T47D (cell line): ENCODE measurements at regions not wholly inside any gene's neighbourhood (a gene's known extent, or its start where the extent isn't known, plus 50 kb on each side); places are given as distances from the start of the nearest gene placed in this dataset.

Experiments used
- DNase-seq, 2 experiments: peaks; one replicate each; pipeline versions ENCODE4 v3.0.0 to v3.0.0-alpha.2; 2011 to 2012; ENCODE audit warnings: low read depth in 1 of 2, low spot score in 1 of 2
- JUND ChIP-seq: IDR thresholded peaks from 2 replicates; pipeline ENCODE4 v1.6.1; 2012; ENCODE audit warnings: low read depth
- in situ Hi-C: cut with HindIII; loops from 2 replicates; pipeline ENCODE4 v1.10.0; 2016; ENCODE audit warnings: low sequenced_read_pairs, low pct_unique_long_range_greater_than_20kb

DNA sequence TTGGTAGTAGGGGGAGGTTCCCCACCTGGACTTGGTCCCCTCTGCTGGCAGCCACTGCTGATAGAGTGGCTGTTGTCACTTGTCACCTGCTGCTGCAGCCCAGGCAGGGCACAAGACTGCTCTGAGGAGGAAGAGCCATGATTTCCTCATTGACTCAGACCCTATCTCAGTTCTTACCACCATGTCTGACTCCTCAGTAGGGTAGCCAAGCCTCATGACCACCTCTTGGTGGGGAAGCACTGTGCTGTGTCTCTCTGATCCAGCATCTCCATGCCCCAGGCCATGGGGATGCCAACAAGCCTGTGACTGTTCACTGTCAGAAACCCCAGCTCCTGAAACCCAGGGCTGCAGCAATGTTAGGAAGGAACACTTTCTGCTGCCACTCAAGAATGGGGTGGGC lies 173.0 kb downstream of the WSCD1 start:
- in situ Hi-C loops = no loop called here
- no peak for TF ChIP-seq JUND
- DNase-seq = no peak

DNA sequence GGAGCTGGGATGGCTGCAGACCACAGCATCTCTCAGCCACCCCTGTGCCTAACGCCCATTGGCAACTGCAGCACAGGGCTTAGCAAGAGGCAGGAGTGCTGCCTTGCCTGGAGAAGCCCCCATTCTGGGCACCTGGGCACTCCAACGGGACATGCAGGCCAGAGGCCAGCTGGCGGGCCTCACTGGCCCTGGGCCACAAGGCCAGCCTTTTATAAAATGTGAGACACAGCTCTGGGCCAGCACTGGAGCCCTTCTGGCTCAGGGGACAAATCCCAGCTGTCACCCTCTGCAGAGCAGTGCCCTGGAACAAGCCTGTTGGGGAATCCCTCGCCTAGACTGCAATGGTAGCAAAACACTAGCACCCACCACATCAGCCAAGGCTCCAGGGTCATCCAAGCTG lies 171.8 kb downstream of the WSCD1 start:
- in situ Hi-C loops = no loop called here
- no peak for TF ChIP-seq JUND
- no peak for DNase-seq

DNA sequence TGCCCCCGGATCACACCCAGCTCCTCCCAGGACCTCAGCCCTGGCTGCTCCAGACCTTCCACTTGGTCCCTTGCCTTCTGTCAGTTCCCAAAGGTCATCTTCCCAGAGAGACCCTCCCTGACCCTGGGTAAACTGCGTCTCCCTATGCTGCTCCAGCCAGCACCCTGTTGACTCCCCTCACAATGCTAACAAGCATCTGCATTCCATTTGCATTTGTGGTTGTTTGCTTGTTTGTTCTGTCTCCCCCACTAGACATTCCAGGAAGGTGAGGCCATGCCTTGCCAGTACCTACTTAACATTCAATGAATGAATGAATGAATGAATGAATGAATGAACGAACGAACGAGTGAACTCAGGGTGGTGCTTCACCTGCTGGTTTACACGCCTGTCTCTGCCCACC lies 171.2 kb downstream of the WSCD1 start:
- no peak for TF ChIP-seq JUND
- DNase-seq = peak in 1 of 2 experiments; percentile 8
- in situ Hi-C loops = no loop called here

DNA sequence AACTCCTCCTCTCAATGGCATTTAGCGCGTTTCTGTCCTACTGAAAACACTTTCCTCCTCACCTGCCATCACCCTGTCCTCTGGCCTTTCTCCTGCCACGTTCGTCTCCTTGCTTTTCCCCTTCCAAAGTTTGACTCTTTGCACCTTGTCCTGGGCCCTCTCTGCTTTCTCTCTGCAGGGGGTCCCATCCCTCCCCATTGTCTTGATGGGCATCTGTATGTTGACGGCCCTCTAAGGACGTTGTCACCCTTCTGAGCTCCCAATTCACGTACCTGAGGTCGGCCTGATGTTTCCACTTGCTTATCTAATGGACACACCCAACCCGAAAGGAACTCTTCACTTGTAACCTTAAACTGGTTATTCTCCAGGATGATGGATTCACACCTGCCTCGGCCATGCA lies 170.4 kb downstream of the WSCD1 start:
- TF ChIP-seq JUND = no peak
- no peak for DNase-seq
- in situ Hi-C loops = no loop called here

DNA sequence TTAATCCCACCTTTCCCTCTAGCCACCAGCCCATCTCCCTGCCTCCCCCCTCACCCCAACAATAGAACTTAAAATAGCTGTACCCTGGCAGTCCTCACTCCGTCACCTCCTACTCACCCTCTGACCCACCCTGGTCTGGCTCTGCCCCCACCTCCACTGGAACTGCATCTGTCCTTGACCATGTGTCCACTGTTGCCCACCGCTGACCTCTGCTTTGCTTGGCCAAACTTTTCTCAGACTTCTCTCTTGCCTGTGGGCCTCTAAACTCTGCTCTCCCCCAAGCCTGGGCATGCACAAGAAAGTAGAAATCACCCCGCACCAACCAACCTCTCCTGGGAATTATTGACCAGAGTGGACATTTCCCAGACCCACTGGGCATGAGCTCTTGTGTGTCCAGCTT lies 169.8 kb downstream of the WSCD1 start:
- no peak for DNase-seq
- no peak for TF ChIP-seq JUND
- in situ Hi-C loops = no loop called here

DNA sequence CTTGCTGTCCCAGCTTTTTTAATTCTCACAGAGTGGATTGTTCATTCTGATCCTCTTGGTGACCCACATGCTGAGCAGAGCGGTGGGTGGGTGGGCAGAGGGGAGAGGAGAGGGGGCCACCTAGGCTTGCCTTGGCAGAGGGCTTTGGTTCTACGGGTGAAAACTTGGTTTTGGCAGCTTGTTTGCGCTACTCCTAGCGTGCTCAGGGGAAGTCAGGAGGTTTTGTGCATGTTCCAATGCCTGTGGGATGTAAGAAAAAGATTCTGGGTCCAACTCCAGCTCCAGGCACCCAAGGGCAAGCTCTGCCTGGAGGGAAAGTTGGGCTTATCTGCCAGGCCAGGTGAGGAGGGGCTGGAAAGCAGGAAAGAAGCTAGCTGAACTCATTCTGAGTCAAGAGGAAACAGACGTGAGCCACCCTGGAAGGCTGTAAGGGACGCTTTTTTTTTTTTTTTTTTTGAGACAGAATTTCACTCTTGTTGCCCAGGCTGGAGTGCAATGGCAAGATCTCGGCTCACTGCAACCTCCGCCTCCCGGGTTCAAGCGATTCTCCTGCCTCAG lies 169.1 kb downstream of the WSCD1 start:
- DNase-seq = no peak
- in situ Hi-C loops = no loop called here
- no peak for TF ChIP-seq JUND

DNA sequence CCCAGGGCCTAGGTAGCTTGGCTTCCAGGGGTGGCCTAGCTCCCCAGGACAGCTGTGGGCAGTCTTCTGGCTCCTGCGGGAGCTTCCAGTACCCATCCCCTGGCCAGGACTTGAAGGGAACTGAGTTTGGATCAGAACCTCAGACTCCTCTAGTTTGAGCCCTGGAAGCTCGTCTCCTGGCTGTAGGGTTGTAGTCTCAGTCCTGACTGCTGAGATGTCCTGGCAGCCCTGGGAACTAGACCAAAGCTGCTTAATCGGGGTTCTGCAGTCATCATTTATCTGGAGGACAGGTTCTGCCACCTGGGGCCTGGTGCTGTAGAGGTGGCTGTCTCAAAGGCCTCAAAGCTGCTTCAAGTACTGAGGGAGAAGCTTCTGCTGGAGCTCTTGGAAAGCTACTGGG lies 163.7 kb downstream of the WSCD1 start:
- no peak for TF ChIP-seq JUND
- in situ Hi-C loops = no loop called here
- no peak for DNase-seq

DNA sequence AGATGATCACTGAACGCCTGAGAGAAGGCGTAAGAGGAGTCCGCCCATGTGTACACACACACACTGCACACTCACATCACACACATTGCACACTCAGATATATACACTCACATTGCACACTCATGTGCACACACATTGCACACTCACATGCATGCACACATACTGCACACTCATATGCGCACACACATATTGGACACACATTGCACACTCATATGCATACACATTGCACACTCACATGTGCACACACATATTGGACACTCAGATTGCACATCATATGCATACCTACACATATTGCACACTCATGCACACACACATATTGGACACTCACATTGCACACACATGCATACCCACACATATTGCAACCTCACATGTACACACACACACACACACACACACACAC lies 163.2 kb downstream of the WSCD1 start:
- no peak for DNase-seq
- in situ Hi-C loops = no loop called here
- no peak for TF ChIP-seq JUND

DNA sequence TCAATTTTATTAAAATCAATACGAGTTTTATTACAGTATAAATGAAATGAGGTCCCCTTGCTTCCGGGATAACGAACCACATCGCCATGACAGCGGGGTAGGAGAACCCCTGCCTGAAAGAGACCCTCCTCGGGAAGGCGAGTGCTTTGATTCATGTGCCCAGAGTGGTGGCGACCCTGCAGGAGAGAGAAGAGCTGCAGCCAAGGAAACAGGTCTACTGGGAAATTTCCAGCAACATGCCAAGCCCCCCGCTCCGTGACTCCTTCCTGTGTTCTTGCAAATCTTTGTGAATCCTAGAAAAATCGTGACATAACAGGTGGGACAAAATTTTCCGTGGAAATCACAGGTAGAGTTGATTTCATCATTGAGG lies 162.5 kb downstream of the WSCD1 start:
- in situ Hi-C loops = no loop called here
- TF ChIP-seq JUND = no peak

DNA sequence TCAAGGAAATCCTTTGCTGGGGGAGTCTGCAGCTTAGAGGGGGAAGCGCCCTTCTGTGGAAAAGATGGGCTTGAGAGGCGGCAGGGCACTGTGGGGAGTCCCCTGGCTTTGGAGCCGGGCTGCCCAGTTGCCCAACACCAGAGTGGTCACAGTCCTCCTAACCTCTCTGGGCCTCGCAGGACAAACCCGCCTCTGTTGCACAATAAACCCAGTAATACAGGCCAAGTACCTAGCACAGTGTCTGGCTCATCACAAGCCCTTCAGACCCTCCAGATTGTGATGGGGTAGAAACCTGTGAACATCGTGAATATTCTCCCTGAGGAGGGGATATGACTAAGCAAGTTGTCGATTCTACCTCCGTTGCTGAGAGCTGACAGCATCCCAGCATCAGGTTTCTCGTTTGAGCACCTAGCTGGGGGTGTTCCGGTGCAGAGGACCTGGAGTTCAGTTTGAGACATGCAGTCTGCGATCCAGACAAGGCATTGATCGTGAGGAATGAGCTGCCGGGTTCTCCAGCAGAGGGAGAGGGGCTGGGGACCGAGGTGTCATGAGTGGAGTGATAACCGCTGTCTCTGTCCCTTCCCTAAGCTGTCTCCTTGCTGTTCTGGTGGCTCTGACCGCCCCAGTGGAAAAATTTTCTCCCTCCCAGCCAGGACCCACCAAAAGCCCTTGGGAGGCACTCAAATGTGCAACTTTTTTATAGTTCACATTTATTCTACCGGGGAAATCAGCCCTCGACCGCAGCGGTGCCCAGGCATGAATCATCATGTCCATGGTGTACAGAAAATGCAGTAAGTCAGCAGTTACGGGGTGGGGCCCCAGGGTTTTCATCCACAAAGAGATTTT lies 161.9 kb downstream of the WSCD1 start:
- in situ Hi-C loops = no loop called here
- DNase-seq = no peak
- TF ChIP-seq JUND = no peak

More for the DNA sequence above, 162.5 kb downstream of the WSCD1 start:
- DNase-seq = no peak

DNA sequence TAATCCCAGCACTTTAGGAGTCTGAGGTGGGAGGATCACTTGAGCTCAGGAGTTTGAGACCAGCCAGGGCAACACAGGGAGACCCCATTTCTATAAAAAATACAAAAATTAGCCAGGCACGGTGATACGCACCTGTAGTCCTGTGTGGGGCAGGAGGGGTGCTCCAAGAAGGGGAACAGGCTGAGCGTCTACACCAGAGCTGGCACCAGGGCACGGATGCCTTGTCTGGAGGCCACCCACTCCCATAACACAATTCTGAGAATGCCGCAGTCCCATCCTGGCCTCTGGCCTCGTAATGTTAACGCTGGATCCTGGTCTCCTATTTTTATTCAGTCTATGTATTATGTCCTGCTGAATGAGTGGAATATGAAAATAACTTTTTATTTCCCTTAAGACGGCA lies 161.3 kb downstream of the WSCD1 start:
- TF ChIP-seq JUND = no peak
- in situ Hi-C loops = no loop called here
- no peak for DNase-seq

DNA sequence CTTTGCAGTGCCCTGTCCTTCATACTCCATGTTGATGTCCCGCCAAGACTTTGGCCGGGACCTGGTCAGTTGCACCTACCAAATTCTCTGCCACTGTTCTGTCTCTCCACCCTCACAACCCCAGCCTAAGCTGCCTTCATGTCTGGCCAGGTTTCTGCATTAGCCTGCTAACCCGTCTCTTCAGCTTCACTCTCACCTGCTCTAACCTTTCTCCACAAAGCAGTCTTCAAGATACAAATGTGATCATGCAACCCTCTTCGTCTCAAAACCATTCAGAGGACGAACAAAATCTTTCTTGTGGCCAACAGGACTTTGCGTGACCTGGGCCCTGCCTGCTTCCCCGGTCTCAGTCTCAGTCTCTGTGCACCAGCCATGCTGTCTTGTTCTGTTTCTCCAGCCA lies 148.2 kb downstream of the WSCD1 start:
- no peak for DNase-seq
- TF ChIP-seq JUND = no peak
- in situ Hi-C loops = no loop called here

DNA sequence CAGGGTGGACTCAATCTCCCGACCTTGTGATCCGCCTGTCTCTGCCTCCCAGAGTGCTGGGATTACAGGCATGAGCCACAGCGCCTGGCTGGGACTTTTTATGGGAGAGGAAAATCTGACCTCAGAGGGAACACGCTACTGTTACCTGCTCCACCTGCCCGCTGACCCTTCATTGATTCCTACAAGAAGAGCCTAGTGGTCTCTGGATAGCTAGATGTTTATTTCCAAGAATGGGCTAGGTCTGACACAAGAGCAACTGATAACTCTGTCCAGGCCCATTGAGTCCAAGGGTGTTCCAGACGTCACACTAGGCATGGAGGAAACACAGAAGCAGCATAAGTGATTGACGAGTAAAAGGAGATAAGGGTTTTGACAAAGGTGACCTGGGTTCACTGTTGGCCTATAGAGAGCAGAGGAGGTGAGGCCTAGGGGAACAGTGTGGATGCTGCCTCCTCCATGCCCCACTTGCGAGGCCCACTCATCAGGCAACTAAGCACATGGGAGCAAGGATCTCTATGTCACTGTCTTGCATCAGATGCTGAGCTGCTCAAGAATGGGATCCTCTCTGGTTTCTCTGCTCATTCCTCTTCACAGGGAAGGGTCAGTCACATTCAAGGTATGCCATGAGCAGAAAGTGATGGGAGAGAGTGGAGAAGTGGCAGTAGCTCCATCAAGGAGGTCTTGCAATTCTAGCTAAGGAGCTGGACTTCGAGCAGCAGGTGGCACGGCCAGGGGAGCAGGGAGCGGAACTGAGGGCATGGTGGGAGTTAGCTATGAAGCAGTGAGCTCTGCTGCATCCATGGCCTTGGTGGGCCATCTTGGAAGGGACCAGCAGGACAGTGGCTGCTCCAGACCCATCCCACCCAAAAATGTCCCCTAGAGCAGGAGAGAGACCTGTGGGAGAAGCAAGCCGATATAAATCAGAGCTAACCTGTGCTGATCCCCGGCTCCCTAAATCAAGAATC lies 145.2 kb downstream of the WSCD1 start:
- in situ Hi-C loops = no loop called here
- no peak for DNase-seq
- TF ChIP-seq JUND = no peak
